Calu3 (cell line): ENCODE measurements at regions not wholly inside any gene's neighbourhood (a gene's known extent, or its start where the extent isn't known, plus 50 kb on each side); places are given as distances from the start of the nearest gene placed in this dataset.

Experiments
- BruUV-seq: library from RNA; stranded (reverse); fragments of 400-500 nt; replicated peaks from 2 replicates; lab custom pipeline; 2021; lab: Mats Ljungman, UMichigan
- CTCF ChIA-PET: fragments of 300-600 bp; sonication (Branson Sonifier 250); formaldehyde crosslinking; loops from one replicate; lab custom pipeline; 2022; ENCODE audit warnings: antibody characterized with exemption; lab: Charles Lee
- DNase-seq: peaks from one replicate; pipeline ENCODE4 v3.0.0; 2022
- H3K27ac Mint-ChIP-seq: one replicate; pipeline ENCODE4 v1.8.0; 2022; ENCODE audit warnings: mixed read lengths; ENCODE audit not compliant: unreplicated experiment
- H3K27me3 Mint-ChIP-seq: one replicate; pipeline ENCODE4 v1.8.0; 2022; ENCODE audit warnings: mixed read lengths; ENCODE audit not compliant: unreplicated experiment
- H3K36me3 Mint-ChIP-seq: one replicate; pipeline ENCODE4 v1.8.0; 2022; ENCODE audit warnings: mild to moderate bottlenecking, moderate library complexity, mixed read lengths; ENCODE audit not compliant: insufficient read depth, unreplicated experiment
- H3K4me1 Mint-ChIP-seq: one replicate; pipeline ENCODE4 v1.8.0; 2022; ENCODE audit warnings: mild to moderate bottlenecking, low read depth, mixed read lengths; ENCODE audit not compliant: unreplicated experiment
- H3K4me3 Mint-ChIP-seq: one replicate; pipeline ENCODE4 v1.8.0; 2022; ENCODE audit warnings: mild to moderate bottlenecking, low read depth, moderate library complexity, mixed read lengths; ENCODE audit not compliant: unreplicated experiment
- H3K9me3 Mint-ChIP-seq: one replicate; pipeline ENCODE4 v1.8.0; 2022; ENCODE audit warnings: low read depth, mixed read lengths; ENCODE audit not compliant: unreplicated experiment
- CTCF ChIP-seq: fragments of 200-600 bp; IDR thresholded peaks from one replicate; pipeline ENCODE4 v1.8.0; 2022; ENCODE audit warnings: antibody characterized with exemption; ENCODE audit not compliant: unreplicated experiment
- intact Hi-C: fragments of 100-400 bp; cut with micrococcal nuclease; formaldehyde crosslinking; loops from one replicate; pipeline ENCODE4 v1.10.0; 2022; ENCODE audit not compliant: unreplicated experiment

GRCh38 chr11:97860237-97860636 lies 1160.5 kb upstream of the CNTN5 start:
- no peak for DNase-seq
- Mint-ChIP-seq H3K4me1 (no peaks in the 10 kb centered on the region), H3K4me3 (no peak overlapping the region), H3K27me3 (no peaks in the 10 kb centered on the region), H3K9me3 (peaks cover 24% of the 10 kb centered on the region), H3K27ac (no peak overlapping the region), H3K36me3 (no peaks in the 10 kb centered on the region)
- intact Hi-C loops, result no loop called here
- BruUV-seq, result no TSS peak
- CTCF ChIA-PET, result no interaction called here
- TF ChIP-seq CTCF, result no peak

- DNase-seq, result no peak
- Mint-ChIP-seq H3K36me3 (no peaks in the 10 kb centered on the region), H3K4me1 (no peaks in the 10 kb centered on the region), H3K9me3 (peaks cover 20% of the 10 kb centered on the region), H3K27ac (no peak overlapping the region), H3K4me3 (no peak overlapping the region), H3K27me3 (no peaks in the 10 kb centered on the region)
- CTCF ChIA-PET, result no interaction called here
- TF ChIP-seq CTCF, result no peak
- BruUV-seq, result no TSS peak
- intact Hi-C loops, result no loop called here
Observed at GRCh38 chr11:97862021-97862420, 1158.7 kb upstream of the CNTN5 start.

GRCh38 chr11:97865424-97866012 lies 1155.2 kb upstream of the CNTN5 start:
- H3K27me3 Mint-ChIP-seq, result no peaks in the 10 kb centered on the region
- no peaks in the 10 kb centered on the region for H3K36me3 Mint-ChIP-seq
- intact Hi-C loops, result no loop called here
- DNase-seq, result no peak
- peaks cover 17% of the 10 kb centered on the region for H3K9me3 Mint-ChIP-seq
- H3K4me3 Mint-ChIP-seq, result no peak overlapping the region
- H3K4me1 Mint-ChIP-seq, result no peaks in the 10 kb centered on the region
- H3K27ac Mint-ChIP-seq, result no peak overlapping the region
- no TSS peak for BruUV-seq
- CTCF ChIA-PET, result interaction anchor here (0.7 kb wide), 1 partner anchor 346 kb away, joined by 6 read pairs; no protein-coding TSS in a partner anchor
- no peak for TF ChIP-seq CTCF

- no peak for TF ChIP-seq CTCF
- intact Hi-C loops, result no loop called here
- BruUV-seq, result no TSS peak
- H3K4me3 Mint-ChIP-seq, result no peak overlapping the region
- no peak for DNase-seq
- no peaks in the 10 kb centered on the region for H3K27me3 Mint-ChIP-seq
- H3K9me3 Mint-ChIP-seq, result peaks cover 6% of the 10 kb centered on the region
- H3K27ac Mint-ChIP-seq, result no peak overlapping the region
- H3K4me1 Mint-ChIP-seq, result no peaks in the 10 kb centered on the region
- CTCF ChIA-PET, result no interaction called here
- no peaks in the 10 kb centered on the region for H3K36me3 Mint-ChIP-seq
Observed at GRCh38 chr11:97871816-97872215, 1148.9 kb upstream of the CNTN5 start.
